NCI-H1694 treated with DMSO at 0.1 percent for 48 hours (cell line): ENCODE measurements at regions not wholly inside any gene's neighbourhood (a gene's known extent, or its start where the extent isn't known, plus 50 kb on each side); places are given as distances from the start of the nearest gene placed in this dataset.
"Not testable (repeated sequence)": the region's sequence is repeated elsewhere in the genome, so short reads cannot be mapped to it uniquely, and the experiment has no call there.

ENCODE experiments used
- DNase-seq: peaks from one replicate; lab custom pipeline; 2025; lab: John Stamatoyannopoulos, UW

GRCh38 chr4:71209161-71209560 is 129.7 kb upstream of the SLC4A4 start:
- DNase-seq = no peak

- DNase-seq = no peak
These were observed 128.0 kb upstream of the SLC4A4 start for GRCh38 chr4:71210823-71211222.

- no peak for DNase-seq
These were observed 127.1 kb upstream of the SLC4A4 start for GRCh38 chr4:71211748-71212147.

DNA sequence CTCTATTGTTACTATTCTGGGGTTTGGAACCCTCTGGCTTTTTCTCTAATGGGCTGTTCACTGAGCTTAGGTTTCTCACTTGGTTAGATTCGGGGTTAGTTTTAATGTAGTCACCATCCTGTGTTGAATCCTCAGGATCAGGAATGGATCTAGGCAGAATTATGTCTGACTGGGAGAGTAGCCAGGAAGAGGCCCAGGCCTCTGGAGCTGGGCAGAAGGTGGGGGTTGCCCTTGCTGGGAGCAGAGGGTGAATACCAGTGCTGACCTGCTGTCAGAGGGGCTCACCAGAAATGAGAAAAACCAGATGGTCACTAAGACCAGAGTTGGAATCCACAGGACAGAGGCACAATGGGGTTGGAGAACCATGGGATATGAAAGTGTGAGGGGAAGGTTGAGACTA is 126.6 kb upstream of the SLC4A4 start:
- no peak for DNase-seq

DNA sequence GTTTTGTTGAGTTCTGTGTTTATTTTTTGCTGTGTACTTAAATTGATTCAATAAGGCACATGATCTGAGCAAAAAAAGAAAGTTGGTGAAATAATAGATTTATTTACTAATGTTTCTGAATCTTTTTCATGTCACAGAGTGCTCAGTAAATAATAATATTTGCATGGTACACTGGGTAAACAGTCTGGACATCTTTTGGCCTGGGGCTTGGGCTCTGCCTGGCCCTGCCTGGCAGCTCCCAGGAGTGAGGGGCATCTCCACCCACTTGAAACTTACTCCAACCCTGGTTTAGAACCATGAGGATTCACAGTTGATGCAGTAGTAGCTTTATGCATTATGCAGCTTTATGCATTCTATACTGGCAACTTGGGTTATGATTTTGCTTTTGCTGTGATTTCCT is 124.2 kb upstream of the SLC4A4 start:
- DNase-seq = no peak

- no peak for DNase-seq
These were observed 122.4 kb upstream of the SLC4A4 start for GRCh38 chr4:71216316-71216959.

DNA sequence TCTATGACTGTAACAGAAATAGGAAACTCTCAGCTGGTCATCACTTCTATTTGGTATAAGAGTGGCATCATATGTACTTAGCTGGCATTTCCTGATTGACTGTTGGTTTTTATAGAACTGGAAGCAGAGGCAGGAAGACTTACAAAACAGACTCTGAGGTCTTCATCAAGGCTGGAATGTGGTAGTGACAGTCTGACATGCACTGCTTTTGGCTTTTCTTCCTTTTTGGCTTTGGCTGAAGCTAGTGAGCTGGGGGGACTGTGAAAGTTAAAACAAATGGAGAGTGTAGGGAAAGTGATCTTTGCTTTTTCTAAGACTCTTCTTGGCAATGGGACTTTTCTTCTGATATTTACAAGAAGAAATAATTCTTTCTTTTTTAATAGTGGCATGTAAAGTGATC is 121.1 kb upstream of the SLC4A4 start:
- DNase-seq = no peak

GRCh38 chr4:71220848-71221247 is 118.0 kb upstream of the SLC4A4 start:
- DNase-seq = not testable (repeated sequence)

GRCh38 chr4:71221510-71222466 is 117.0 kb upstream of the SLC4A4 start:
- no peak for DNase-seq

- no peak for DNase-seq
These were observed 116.2 kb upstream of the SLC4A4 start for GRCh38 chr4:71222661-71223060.

DNA sequence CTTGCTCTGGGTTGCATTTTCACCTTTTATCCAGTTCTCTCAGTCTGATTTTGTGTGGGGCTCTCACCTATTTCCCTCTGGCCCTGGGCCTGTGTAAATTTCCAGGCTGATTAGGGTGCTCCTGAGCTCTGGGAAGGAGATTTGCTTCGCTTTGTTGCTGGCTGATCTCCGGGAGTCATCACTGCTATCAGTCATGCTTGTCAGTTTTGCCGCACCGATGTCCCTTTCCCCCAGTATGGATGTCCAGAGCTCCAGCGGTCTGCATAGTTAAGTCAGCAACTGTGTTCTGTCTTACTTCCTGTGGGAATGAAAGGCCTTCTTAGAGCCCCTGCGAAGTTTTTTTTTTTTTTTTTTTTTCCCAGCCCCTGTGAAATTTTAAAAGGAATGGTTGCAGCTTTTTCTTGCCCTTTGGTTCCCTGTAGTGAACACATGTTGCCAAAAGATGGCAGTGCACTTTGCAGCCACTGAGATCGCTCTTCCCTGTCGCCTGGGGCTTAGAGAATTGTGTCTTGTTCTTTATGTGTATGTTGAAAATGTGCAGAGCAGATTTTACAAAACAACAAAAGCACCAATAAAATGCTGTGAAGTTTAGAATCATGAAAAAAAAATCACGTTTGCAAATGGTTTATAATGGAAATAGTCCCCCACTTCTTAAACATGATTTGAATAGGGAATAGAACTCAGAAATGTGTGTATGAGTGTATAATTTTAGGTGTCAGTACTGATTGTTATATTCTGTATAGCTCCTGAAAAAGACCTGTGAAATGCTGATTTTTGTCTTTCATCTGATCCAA is 109.1 kb upstream of the SLC4A4 start:
- peak; percentile 60 for DNase-seq

DNA sequence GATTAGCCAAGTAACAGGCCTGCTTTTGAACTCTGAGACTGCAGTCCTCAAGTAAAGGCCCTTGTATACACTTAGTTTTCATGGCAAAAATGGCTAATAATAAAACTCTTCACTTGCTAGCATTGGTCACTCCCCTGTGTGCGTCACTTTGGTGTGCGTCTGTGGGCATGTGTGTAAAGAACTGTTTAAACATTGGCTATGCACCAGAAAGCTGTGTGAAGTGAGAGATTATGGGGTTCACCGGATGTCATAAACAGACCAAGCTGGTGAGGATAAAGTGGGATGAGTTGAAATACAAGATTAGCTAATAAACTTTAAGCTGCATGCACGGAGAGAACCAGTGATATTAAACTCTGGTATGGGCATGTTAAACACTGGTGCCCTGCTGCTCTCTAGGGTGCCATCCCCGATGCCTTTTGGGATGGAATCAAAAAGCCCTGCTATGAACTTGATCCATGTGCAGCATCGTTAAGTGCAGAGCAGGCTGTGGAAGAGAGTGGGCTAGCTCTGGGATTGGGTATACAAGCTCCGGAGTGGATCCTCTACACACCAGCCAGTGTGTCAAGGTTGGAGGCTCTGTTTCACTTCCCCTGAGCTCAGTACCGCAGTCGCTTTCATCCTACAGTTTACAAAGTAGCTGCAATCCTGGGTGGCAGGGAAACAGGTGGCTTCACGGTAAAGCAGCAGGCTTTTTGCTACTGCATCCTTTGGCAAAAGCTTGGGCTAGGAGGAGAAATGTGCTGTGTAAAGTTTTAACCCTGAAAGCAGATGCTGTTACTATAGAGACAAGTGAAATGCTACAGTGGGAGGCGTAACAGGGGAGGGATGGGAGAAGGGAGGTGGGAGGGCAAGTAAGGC is 108.3 kb upstream of the SLC4A4 start:
- peak; percentile 66 for DNase-seq

DNA sequence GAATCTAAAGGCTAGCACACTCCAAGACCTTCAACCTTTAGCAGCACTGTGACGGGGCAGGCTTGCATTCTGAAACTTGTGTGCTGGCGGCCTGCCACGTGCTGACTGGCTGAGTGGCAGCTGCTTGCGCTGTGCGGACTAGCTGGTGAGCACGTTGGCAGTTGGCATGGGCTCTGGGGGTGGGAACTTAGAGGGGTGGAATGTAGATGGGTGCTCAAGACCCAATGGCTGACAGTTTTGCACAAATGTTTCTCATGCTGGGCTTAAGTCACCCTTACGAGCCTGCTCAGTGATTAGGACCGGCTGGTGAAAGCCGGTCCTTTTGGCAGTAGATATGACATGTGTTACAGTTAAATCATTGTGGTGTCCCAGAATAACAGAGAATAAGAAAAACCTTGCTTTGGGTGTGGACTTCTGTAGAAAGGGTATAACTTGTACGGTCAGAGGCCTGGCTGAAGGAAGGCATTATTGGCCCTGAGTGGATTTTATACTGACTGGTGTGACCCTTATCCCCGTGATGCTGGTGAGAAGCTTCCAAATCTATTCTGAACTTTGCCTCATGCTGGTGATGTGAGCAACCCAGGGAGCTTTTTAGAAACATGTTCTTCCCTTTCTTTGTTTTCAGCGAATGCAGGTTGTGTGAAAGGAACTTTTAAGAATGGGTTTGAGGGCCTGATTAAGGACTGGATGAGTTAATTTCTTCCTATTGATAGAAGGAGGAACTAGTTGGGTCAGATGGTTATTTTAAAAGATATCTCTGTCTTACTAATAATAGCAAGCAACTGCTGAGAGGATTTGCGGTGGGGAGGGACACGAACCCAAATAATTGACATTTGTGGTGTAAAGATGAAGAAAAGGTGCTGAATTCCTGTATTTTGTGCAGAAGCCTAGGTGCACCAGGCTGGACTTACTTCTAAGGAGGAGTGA is 107.4 kb upstream of the SLC4A4 start:
- peak; percentile 84 for DNase-seq

- DNase-seq = no peak
These were observed 106.8 kb upstream of the SLC4A4 start for GRCh38 chr4:71232056-71232430.

- DNase-seq = no peak
These were observed 106.0 kb upstream of the SLC4A4 start for GRCh38 chr4:71232846-71233245.

GRCh38 chr4:71235311-71236201 is 103.3 kb upstream of the SLC4A4 start:
- DNase-seq = no peak

DNA sequence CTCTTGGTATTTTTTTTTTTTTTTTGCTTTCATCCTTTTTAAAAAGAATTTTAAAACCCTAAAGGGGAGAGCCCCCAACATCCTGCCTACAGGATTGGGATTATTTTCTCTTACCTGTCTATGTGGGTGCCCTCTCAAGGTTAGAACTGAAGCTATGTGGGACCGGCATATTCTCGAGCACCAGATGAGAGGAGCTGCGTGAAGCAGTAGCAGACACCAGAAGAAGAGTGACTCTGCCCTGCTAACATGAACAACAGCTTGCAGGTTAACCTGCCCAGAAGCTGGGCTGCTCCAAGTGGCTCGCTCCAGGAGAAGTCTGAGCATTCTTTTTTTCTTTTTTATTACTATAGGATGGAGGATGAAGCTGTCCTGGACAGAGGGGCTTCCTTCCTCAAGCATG is 102.6 kb upstream of the SLC4A4 start:
- DNase-seq = no peak

DNA sequence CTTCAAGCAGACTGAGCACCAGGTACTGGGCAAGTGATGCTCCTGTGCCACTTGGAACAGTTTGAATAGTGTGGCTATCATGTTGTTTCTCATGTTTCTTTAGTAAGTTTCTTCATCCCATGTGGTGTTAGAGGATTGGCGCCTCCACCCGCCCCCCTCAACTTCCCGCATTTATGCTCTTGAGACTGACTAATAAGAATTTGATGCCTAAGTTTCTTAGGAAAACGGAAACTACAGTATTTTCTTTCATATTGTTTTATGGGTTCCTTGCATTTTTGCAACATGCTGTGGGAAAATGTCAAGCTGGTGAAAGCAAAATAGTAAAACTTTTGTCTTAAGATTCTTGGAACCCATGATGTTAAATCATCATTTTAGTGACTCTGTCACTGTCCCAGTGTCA is 101.2 kb upstream of the SLC4A4 start:
- no peak for DNase-seq

DNA sequence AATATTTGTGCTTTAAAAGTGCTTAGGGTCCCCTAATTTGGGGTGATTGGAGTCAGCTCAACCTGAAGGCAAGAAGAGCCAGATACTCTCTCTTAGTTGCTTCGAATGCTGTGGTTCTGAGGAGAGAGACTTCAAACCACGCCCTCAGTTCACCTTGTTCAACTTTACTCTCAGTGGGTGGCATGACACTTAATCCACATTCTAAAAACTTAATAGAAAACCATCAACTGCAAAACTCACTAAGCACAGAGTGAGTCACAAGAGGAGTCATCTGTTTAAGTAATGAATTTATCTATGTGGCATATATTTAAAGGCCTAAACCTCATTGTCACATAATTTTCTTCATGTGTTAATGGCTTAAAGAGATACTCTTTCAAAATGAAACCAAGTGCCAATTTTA is 99.5 kb upstream of the SLC4A4 start:
- no peak for DNase-seq

GRCh38 chr4:71240094-71240493 is 98.7 kb upstream of the SLC4A4 start:
- no peak for DNase-seq
